GM18507 (cell line): ENCODE measurements at regions not wholly inside any gene's neighbourhood (a gene's known extent, or its start where the extent isn't known, plus 50 kb on each side); places are given as distances from the start of the nearest gene placed in this dataset.

Source experiments
- DNase-seq: peaks from one replicate; pipeline ENCODE4 v3.0.0; 2011; ENCODE audit warnings: low read depth; ENCODE audit not compliant: insufficient read length; ENCODE audit errors: extremely low spot score
- FAIRE-seq: peaks from 2 replicates; lab custom pipeline; 2011; peaks lifted over from hg19 to GRCh38; lab: Jason Lieb, UNC

- DNase-seq (no peak), FAIRE-seq (no peak)
These were observed 288.1 kb downstream of the TMEM167A start for GRCh38 chr5:82789095-82789494.

- DNase-seq, result no peak
- no peak for FAIRE-seq
These were observed 290.4 kb downstream of the TMEM167A start for GRCh38 chr5:82786748-82787147.

DNA sequence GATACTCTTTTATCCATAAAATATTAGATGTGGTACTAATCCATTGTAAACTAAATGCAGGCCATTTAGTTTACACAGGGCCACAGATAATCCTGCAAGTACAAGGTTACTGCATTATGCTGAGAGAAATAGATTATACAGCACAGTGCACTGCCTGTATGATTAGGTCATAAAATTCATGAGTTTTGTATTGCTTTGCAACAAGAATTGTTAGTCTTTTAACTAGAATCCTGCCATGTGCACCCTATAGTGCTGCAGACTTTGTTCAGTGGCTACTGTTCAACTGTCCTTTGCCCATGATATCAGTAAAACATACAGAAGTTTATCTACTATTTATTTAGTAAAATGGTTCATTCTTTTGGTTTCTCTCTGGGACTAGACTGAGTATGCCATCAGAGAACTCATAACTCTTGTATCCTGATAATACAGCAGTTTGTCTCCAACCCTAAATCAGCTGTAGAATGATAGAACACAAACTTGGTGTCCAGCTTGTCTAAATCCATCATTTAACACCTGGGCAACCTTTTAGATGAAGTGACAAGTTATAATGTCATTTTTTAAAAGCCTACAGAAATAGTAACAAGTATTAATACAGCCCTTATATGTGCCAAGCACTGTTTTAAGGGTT, 291.2 kb downstream of the TMEM167A start:
- DNase-seq (no peak), FAIRE-seq (no peak)

GRCh38 chr5:82785456-82785855, 291.7 kb downstream of the TMEM167A start:
- no peak for FAIRE-seq

GRCh38 chr5:82784521-82784920, 292.7 kb downstream of the TMEM167A start:
- FAIRE-seq (no peak), DNase-seq (no peak)

More at GRCh38 chr5:82785456-82785855, 291.7 kb downstream of the TMEM167A start:
- no peak for DNase-seq

- DNase-seq (no peak), FAIRE-seq (no peak)
These were observed 300.1 kb downstream of the TMEM167A start for GRCh38 chr5:82777106-82777505.

- FAIRE-seq (no peak), DNase-seq (no peak)
These were observed 304.9 kb downstream of the TMEM167A start for GRCh38 chr5:82772281-82772680.

DNA sequence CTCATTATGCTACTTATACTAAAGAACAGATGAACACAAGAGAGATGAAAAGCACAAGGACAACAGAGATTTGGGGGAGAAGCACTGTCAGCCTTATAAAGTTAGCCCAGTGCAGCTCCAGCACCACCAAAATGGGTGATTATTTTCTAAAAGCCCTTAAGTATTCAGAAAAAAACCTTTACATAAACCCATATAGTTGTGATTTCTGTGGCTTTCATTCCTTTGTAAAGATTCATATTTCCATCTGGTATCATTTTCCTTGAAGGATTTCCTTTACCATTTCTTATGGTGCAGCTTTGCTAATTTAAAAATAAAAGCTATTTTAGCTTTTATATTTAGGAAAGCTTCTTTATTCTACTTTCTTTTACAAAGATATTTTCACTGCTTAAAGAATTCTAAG, 311.0 kb downstream of the TMEM167A start:
- DNase-seq (no peak), FAIRE-seq (no peak)

DNA sequence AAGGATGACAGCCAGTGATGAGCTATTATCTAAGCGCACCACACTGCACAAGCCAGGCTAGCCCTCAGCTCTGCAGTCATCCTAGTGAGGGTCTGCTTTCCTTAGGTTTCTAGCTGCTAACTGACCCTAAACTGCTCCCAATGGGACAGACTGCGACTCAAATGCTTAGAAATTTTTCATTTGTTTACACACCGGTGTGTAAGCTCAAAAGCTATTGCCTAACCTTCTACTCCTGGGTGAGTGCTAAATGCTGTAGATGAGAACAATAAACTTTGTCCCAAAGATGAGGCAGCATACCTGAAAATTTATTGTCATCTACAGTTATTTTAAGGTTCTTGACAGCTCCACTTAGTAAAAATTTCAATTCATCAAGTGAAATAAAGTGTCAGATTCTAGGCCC, 311.4 kb downstream of the TMEM167A start:
- DNase-seq (no peak), FAIRE-seq (no peak)

DNA sequence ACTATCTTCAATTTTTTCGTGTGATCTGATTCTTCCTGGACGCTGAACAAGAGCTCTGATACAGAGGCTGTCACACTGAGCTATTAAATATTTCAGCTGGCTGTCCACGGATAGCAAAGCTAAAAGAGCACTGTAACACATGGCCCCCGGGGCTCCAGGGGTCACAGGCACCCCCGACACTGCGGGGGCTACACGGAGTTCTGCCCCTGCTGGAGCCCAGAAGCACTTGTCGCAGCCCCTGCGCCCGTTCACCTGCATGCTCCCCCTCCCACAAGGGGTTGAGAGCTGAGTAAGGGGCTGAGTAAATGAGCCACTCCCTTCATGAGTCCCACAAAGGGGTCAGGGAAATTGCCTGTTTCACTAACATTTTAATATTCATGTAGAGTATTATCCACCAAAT, 316.3 kb downstream of the TMEM167A start:
- no peak for FAIRE-seq
- no peak for DNase-seq

- FAIRE-seq, result no peak
- no peak for DNase-seq
These were observed 318.3 kb downstream of the TMEM167A start for GRCh38 chr5:82758881-82759280.

- DNase-seq (no peak), FAIRE-seq (peak; percentile 83)
These were observed 322.4 kb downstream of the TMEM167A start for GRCh38 chr5:82754759-82755158.

DNA sequence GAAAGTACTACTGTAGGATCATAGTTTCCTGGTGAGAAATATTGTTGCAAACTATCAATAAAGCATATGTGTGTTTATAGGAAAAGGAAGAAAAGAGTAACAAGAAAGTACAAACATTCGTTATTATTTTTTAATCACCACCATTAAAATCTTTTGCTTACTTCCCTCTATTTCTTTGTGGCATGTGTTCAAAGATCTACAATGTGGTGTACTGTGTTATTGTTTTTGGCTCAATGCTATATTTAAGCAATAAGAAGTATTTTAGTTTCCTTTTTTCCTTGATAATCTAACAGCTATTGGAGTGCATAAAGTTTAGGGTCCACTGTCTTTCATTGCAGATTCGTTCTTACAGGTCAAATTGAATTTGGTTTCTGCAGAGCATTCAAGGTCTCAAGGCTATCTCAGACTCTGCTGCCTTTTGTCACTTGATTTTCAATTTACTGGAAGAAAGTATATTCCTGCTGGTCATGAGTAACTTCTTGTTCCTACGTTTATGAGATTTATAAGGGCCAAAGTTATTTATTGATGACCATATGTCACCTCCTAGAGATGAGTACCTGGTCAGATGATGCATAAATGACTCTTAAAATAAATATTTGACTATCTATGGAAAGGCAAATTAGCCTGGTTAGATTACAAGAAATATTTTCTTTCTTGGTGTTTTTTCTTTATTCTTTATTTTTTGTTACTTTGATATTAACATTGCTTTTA, 323.0 kb downstream of the TMEM167A start:
- FAIRE-seq (no peak), DNase-seq (no peak)

- FAIRE-seq (no peak), DNase-seq (no peak)
These were observed 323.8 kb downstream of the TMEM167A start for GRCh38 chr5:82753374-82753773.

- no peak for FAIRE-seq
These were observed 327.8 kb downstream of the TMEM167A start for GRCh38 chr5:82749461-82749820.

GRCh38 chr5:82748688-82749460, 328.3 kb downstream of the TMEM167A start:
- DNase-seq, result no peak
- FAIRE-seq, result no peak

More at GRCh38 chr5:82749461-82749820, 327.8 kb downstream of the TMEM167A start:
- no peak for DNase-seq

- no peak for FAIRE-seq
- no peak for DNase-seq
These were observed 329.2 kb downstream of the TMEM167A start for GRCh38 chr5:82747986-82748385.

- FAIRE-seq (no peak), DNase-seq (no peak)
These were observed 332.2 kb downstream of the TMEM167A start for GRCh38 chr5:82745016-82745415.

DNA sequence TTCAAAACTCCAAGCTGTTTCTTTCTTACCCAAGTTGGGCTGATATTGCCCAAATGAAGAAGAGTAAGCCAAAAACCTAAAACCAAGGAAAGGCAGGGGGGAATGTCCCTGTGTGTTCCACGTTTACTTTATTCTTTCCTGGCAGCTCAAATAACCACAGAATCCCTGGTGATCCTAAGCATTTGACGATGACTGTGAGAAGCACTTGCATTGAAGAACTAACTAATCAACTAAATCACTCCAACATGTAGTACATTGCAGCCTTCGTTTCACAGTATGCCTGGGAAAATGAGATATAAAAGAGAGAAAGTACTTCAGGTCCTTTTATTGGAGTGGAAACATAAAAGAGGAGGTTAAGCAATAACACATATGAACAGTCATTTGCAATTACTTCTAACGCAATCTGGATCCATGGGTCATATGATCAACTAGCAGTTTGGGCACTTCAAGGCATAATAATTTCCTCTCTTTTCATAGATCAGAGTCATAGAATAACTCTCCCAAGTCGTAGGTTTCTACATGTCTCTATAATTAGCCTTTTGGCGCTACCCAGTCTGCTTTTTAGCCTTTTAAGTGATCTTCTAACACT, 338.4 kb downstream of the TMEM167A start:
- no peak for DNase-seq
- FAIRE-seq, result no peak

- no peak for DNase-seq
- FAIRE-seq, result no peak
These were observed 341.9 kb downstream of the TMEM167A start for GRCh38 chr5:82735160-82735789.
